Mesendoderm (in vitro differentiated cells): ENCODE measurements at regions not wholly inside any gene's neighbourhood (a gene's known extent, or its start where the extent isn't known, plus 50 kb on each side); places are given as distances from the start of the nearest gene placed in this dataset. TPM values are rescaled to one million over a fixed set of nuclear protein-coding genes. Genes with fewer than 3 reads are reported as not detected.

ENCODE experiments used
- DNase-seq: peaks from one replicate; pipeline ENCODE4 v3.0.0; 2013
- H2AK5ac ChIP-seq: 2 replicates; pipeline ENCODE4 v1.6.1; 2013; ENCODE audit warnings: low read length, inconsistent platforms
- H2BK120ac ChIP-seq: 2 replicates; pipeline ENCODE4 v1.6.1; 2013; ENCODE audit warnings: low read depth, mild to moderate bottlenecking, low read length, moderate library complexity, mixed read lengths
- H2BK15ac ChIP-seq: replicated peaks from 2 replicates; pipeline ENCODE4 v1.6.1; 2013; ENCODE audit warnings: low read depth, mild to moderate bottlenecking, moderate library complexity
- H2BK5ac ChIP-seq: 2 replicates; pipeline ENCODE4 v1.6.1; 2013; ENCODE audit warnings: low read length, inconsistent platforms
- H3K18ac ChIP-seq: 2 replicates; pipeline ENCODE4 v1.6.1; 2013; ENCODE audit warnings: mild to moderate bottlenecking, low read length, mixed read lengths
- H3K23ac ChIP-seq: one replicate; pipeline ENCODE4 v1.6.1; 2013; ENCODE audit warnings: low read length
- H3K27ac ChIP-seq: 2 replicates; pipeline ENCODE4 v1.5.1; 2013; ENCODE audit warnings: low read depth, mild to moderate bottlenecking, inconsistent platforms, low read length, moderate library complexity
- H3K27me3 ChIP-seq: 2 replicates; pipeline ENCODE4 v1.6.1; 2013; ENCODE audit warnings: low read length, control low read depth, mild to moderate bottlenecking, inconsistent platforms; ENCODE audit not compliant: insufficient read depth, poor library complexity
- H3K36me3 ChIP-seq: 2 replicates; pipeline ENCODE4 v1.6.1; 2013; ENCODE audit warnings: low read length, inconsistent platforms; ENCODE audit not compliant: control insufficient read depth, insufficient read depth
- H3K4ac ChIP-seq: one replicate; pipeline ENCODE4 v1.6.1; 2013; ENCODE audit warnings: low read depth, mild to moderate bottlenecking, low read length, moderate library complexity
- H3K4me1 ChIP-seq: 2 replicates; pipeline ENCODE4 v1.6.1; 2013; ENCODE audit warnings: low read depth, low read length, inconsistent platforms; ENCODE audit not compliant: control insufficient read depth
- H3K4me2 ChIP-seq: 2 replicates; pipeline ENCODE4 v1.6.1; 2013; ENCODE audit warnings: low read length
- H3K4me3 ChIP-seq: 2 replicates; pipeline ENCODE4 v1.5.1; 2013; ENCODE audit warnings: mild to moderate bottlenecking, low read length
- H3K56ac ChIP-seq: one replicate; pipeline ENCODE4 v1.6.1; 2013; ENCODE audit warnings: low read length
- H3K79me1 ChIP-seq: 2 replicates; pipeline ENCODE4 v1.6.1; 2013; ENCODE audit warnings: low read length, inconsistent platforms
- H3K79me2 ChIP-seq: 2 replicates; pipeline ENCODE4 v1.6.1; 2013; ENCODE audit warnings: mild to moderate bottlenecking, low read length; ENCODE audit not compliant: control insufficient read depth, insufficient read depth
- H3K9ac ChIP-seq: 2 replicates; pipeline ENCODE4 v1.6.1; 2013; ENCODE audit warnings: low read length, inconsistent platforms
- H4K5ac ChIP-seq: one replicate; pipeline ENCODE4 v1.6.1; 2013; ENCODE audit warnings: low read length
- H4K8ac ChIP-seq: one replicate; pipeline ENCODE4 v1.6.1; 2013; ENCODE audit warnings: low read depth, mild to moderate bottlenecking, control low read depth, low read length, moderate library complexity
- WGBS: extraction: QIAGEN DNeasy Blood & Tissue Kit; methylation state at CpG from one replicate; pipeline ENCODE4 v1.1.7; 2013; ENCODE audit warnings: low lambda C conversion rate, missing lambda C conversion rate; ENCODE audit not compliant: insufficient coverage; ENCODE audit errors: extremely low coverage; 5-methylcytosine and 5-hydroxymethylcytosine counted together
- small RNA-seq: library from polyadenylated mRNA; stranded (forward); fragments of <200 nt; extraction: miRNeasy Mini kit (QIAGEN cat#:217004); gene quantifications from one replicate; pipeline ENCODE3, GENCODE V24; 2013; ENCODE audit not compliant: insufficient read depth

DNA sequence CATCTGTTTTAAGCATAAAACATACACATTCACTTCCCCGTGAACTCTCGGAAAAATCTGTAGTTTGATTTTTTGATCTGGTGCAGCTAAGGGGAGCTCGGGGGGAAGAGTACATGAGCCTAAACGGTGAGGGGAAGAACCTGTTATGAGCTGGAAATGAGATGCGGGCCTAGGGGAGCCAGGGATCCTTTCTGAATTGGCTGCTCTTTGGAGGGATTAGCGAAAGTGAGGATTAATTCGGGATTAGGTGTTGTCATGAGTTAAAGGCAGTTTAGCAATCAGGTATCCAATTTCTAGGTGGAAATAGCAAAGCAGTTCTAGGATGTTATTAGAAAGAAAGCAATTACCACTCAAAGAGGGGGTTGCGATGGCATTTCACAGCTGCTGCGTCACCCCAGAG is 51.1 kb upstream of the ADARB2 start:
- Histone ChIP-seq H3K4me1 (no peaks in the 10 kb centered on the region), H3K56ac (no peak overlapping the region), H2BK120ac (no peak overlapping the region), H2BK15ac (no peak overlapping the region), H4K8ac (no peak overlapping the region), H3K36me3 (no peaks in the 10 kb centered on the region), H3K79me2 (no peaks in the 10 kb centered on the region), H2BK5ac (no peak overlapping the region), H3K4ac (no peak overlapping the region), H4K5ac (no peak overlapping the region), H3K9ac (no peak overlapping the region), H3K4me3 (no peak overlapping the region), H3K18ac (no peak overlapping the region), H3K23ac (no peak overlapping the region), H2AK5ac (no peak overlapping the region), H3K79me1 (no peaks in the 10 kb centered on the region), H3K27ac (no peak overlapping the region), H3K27me3 (no peaks in the 10 kb centered on the region), H3K4me2 (no peak overlapping the region)
- no CpG with 5 or more reads among the region's 9 CpGs for WGBS
- peak; percentile 3 for DNase-seq

Small RNA genes in the stretch of these regions (small RNA-seq; reads per million reads assigned to genes)
- gene MIR6072 (not detected), gene RNU6-576P (not detected), gene RNU6-889P (not detected)
